AG09309 (cell line): ENCODE measurements at regions not wholly inside any gene's neighbourhood (a gene's known extent, or its start where the extent isn't known, plus 50 kb on each side); places are given as distances from the start of the nearest gene placed in this dataset.
A peak's percentile ranks its signal among the peaks of the same experiment; 100 is the strongest.

Experiments used
- DNase-seq: peaks from one replicate; pipeline ENCODE4 v3.0.0-alpha.2; 2010; ENCODE audit warnings: low read depth
- H3K4me3 ChIP-seq: 2 replicates; pipeline ENCODE4 v1.5.1; 2011; ENCODE audit warnings: mild to moderate bottlenecking, low read depth, low read length, moderate library complexity; ENCODE audit not compliant: control insufficient read depth
- TF ChIP-seq, protein P1 (sequence below): IDR thresholded peaks from 2 replicates; pipeline ENCODE4 v1.5.1; 2011; ENCODE audit warnings: mild to moderate bottlenecking, low read depth, low read length, inconsistent platforms; ENCODE audit not compliant: insufficient read depth, control insufficient read depth; ENCODE audit errors: missing control alignments

- TF ChIP-seq, protein P1, sequence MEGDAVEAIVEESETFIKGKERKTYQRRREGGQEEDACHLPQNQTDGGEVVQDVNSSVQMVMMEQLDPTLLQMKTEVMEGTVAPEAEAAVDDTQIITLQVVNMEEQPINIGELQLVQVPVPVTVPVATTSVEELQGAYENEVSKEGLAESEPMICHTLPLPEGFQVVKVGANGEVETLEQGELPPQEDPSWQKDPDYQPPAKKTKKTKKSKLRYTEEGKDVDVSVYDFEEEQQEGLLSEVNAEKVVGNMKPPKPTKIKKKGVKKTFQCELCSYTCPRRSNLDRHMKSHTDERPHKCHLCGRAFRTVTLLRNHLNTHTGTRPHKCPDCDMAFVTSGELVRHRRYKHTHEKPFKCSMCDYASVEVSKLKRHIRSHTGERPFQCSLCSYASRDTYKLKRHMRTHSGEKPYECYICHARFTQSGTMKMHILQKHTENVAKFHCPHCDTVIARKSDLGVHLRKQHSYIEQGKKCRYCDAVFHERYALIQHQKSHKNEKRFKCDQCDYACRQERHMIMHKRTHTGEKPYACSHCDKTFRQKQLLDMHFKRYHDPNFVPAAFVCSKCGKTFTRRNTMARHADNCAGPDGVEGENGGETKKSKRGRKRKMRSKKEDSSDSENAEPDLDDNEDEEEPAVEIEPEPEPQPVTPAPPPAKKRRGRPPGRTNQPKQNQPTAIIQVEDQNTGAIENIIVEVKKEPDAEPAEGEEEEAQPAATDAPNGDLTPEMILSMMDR: no peak
- no peak for DNase-seq
- no peak overlapping the region for H3K4me3 ChIP-seq
Observed at GRCh38 chr16:17641990-17642389, 171.2 kb upstream of the XYLT1 start.

GRCh38 chr16:17638134-17638533 lies 167.4 kb upstream of the XYLT1 start:
- no peak overlapping the region for H3K4me3 ChIP-seq
- no peak for DNase-seq
- TF ChIP-seq, protein P1: no peak

DNA sequence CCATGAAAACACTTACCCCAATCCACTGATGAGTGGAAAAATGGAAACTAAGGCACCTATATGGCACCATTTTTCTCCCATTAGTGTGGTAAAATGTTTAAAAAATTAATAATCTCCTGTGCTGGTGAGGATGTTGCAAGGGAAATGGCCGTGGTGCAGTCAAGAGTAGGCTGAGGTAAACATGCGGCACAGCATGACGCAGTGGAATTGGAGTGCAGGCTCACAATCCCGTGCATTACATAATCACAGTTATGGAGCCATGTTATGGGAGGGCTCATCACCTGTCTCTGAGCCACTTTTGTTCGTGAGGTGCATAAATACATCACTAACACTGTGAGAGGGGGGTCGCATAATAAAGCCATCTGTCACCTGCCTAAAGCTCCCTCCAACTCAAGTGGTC lies 164.4 kb upstream of the XYLT1 start:
- no peak for DNase-seq
- TF ChIP-seq, protein P1: no peak
- H3K4me3 ChIP-seq: no peak overlapping the region

GRCh38 chr16:17633181-17633951 lies 162.6 kb upstream of the XYLT1 start:
- no peak overlapping the region for H3K4me3 ChIP-seq
- TF ChIP-seq, protein P1: no peak
- no peak for DNase-seq

GRCh38 chr16:17632667-17633066 lies 161.9 kb upstream of the XYLT1 start:
- no peak for DNase-seq
- TF ChIP-seq, protein P1: peak; percentile 3
- no peak overlapping the region for H3K4me3 ChIP-seq

DNA sequence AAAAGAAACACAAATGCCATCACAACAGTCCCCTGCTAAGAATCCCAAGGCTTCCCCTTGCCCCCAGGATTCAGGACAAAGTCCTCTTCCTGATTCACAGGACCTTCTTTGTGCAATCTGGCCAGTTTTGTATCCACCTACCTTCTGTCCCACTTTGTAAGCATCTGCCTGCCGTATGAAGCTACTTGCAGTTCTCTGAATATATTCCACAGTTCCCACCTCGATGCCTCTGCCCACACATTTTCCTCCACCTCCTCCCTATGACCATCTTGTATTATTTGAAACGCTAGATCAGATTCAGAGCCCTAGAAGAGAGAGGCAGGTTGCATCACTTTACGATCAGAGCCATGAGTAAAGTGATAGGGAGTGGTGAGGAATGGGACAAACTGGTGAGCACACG lies 159.2 kb upstream of the XYLT1 start:
- no peak overlapping the region for H3K4me3 ChIP-seq
- no peak for DNase-seq
- TF ChIP-seq, protein P1: no peak
